ENCODE measurements at regions not wholly inside any gene's neighbourhood (a gene's known extent, or its start where the extent isn't known, plus 50 kb on each side); places are given as distances from the start of the nearest gene placed in this dataset.

DNA sequence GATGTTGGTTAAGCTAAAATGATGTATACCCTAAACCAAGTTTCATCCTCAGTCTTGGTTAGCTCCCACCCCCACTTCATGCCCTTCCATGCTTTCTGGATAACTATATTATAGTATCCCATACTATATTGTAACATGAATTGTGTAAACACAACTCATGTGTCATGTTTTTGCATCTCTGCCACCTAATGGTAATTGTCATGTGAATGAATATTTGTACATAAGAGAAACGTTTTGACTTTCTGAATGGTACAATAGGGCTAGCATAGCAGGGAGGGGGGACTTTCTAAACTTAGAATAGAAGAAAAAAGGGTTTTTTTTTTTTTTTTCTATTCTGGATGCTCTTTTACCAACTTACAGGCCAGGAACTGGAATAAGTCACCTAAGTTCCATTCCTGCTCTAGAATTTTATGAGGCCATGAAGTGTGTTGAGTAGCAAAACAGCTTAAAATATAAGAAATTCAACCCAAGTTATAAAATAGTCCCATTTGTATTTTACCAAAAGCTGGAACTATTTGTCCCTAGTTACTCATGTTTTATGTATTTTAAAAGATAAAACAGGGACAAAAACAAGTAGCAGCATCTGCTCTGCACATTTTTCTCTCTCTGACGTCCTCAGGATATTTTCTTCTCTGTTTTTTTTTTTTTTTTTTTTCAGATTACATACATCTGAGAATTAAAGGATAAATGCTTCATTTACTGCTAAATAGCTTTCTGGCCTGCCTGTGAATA is 77.4 kb downstream of the HLX start:
- Histone ChIP-seq H3K4me3 (ENCODE audit: low read length) (no peak overlapping the region), H3K36me3 (ENCODE audit: insufficient read depth, low read length) (no peaks in the 10 kb centered on the region), H3K27ac (ENCODE audit: low read length) (no peak overlapping the region), H3K9ac (ENCODE audit: low read length) (no peak overlapping the region), H2AFZ (ENCODE audit: low read depth, low read length) (no peak overlapping the region), H3K27me3 (ENCODE audit: insufficient read depth, low read depth, low read length) (no peaks in the 10 kb centered on the region), H3K9me3 (ENCODE audit: low read length) (no peaks in the 10 kb centered on the region), H4K20me1 (ENCODE audit: insufficient read depth) (no peaks in the 10 kb centered on the region), H3K9me2 (ENCODE audit: insufficient read depth, low read length) (no peaks in the 10 kb centered on the region), H3K79me2 (replicated peaks; ENCODE audit: insufficient read depth, low read length) (no peaks in the 10 kb centered on the region), H3K4me2 (ENCODE audit: low read length) (no peak overlapping the region), H3F3A (ENCODE audit: insufficient read depth, low read length, poor library complexity, severe bottlenecking) (no peaks in the 10 kb centered on the region)
- TF ChIP-seq, protein P1, sequence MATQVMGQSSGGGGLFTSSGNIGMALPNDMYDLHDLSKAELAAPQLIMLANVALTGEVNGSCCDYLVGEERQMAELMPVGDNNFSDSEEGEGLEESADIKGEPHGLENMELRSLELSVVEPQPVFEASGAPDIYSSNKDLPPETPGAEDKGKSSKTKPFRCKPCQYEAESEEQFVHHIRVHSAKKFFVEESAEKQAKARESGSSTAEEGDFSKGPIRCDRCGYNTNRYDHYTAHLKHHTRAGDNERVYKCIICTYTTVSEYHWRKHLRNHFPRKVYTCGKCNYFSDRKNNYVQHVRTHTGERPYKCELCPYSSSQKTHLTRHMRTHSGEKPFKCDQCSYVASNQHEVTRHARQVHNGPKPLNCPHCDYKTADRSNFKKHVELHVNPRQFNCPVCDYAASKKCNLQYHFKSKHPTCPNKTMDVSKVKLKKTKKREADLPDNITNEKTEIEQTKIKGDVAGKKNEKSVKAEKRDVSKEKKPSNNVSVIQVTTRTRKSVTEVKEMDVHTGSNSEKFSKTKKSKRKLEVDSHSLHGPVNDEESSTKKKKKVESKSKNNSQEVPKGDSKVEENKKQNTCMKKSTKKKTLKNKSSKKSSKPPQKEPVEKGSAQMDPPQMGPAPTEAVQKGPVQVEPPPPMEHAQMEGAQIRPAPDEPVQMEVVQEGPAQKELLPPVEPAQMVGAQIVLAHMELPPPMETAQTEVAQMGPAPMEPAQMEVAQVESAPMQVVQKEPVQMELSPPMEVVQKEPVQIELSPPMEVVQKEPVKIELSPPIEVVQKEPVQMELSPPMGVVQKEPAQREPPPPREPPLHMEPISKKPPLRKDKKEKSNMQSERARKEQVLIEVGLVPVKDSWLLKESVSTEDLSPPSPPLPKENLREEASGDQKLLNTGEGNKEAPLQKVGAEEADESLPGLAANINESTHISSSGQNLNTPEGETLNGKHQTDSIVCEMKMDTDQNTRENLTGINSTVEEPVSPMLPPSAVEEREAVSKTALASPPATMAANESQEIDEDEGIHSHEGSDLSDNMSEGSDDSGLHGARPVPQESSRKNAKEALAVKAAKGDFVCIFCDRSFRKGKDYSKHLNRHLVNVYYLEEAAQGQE (IDR thresholded peaks at IDR 0.05; ENCODE audit: borderline replicate concordance), result no peak
- TF ChIP-seq MXI1 (conservative IDR thresholded peaks at IDR 0.05; ENCODE audit: poor library complexity, severe bottlenecking) (no peak), TAF1 (IDR thresholded peaks at IDR 0.05; ENCODE audit: low read depth) (no peak), POLR2AphosphoS5 (IDR thresholded peaks at IDR 0.05) (no peak), RAD21 (conservative IDR thresholded peaks at IDR 0.05) (no peak)
- TF ChIP-seq, protein P2, sequence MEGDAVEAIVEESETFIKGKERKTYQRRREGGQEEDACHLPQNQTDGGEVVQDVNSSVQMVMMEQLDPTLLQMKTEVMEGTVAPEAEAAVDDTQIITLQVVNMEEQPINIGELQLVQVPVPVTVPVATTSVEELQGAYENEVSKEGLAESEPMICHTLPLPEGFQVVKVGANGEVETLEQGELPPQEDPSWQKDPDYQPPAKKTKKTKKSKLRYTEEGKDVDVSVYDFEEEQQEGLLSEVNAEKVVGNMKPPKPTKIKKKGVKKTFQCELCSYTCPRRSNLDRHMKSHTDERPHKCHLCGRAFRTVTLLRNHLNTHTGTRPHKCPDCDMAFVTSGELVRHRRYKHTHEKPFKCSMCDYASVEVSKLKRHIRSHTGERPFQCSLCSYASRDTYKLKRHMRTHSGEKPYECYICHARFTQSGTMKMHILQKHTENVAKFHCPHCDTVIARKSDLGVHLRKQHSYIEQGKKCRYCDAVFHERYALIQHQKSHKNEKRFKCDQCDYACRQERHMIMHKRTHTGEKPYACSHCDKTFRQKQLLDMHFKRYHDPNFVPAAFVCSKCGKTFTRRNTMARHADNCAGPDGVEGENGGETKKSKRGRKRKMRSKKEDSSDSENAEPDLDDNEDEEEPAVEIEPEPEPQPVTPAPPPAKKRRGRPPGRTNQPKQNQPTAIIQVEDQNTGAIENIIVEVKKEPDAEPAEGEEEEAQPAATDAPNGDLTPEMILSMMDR (IDR thresholded peaks at IDR 0.05; ENCODE audit: poor library complexity, severe bottlenecking), result no peak

DNA sequence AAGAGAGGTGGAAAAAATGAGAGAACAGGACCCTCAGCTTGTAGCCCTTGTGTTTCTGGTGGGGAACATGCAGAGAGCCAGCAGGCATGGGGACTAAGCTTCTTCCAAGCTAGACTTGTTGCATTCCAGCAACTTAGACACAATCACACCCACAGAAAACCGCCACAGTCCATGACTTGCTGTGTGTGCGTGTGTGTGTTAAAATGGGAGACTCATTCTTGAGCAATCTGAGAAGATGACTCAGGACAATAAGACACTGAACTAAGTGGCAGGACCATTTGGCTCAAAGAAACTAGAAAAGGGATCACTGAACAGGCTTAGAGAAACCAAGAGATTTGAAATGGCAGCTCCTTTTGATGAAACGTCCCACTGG is 78.0 kb downstream of the HLX start:
- H3K9me3 ChIP-seq (ENCODE audit: low read length), result no peaks in the 10 kb centered on the region
- H3K36me3 ChIP-seq (ENCODE audit: insufficient read depth, low read length), result no peaks in the 10 kb centered on the region
- H3K27ac ChIP-seq (ENCODE audit: low read length), result no peak overlapping the region
- H2AFZ ChIP-seq (ENCODE audit: low read depth, low read length), result no peak overlapping the region
- H3K27me3 ChIP-seq (ENCODE audit: insufficient read depth, low read depth, low read length), result no peaks in the 10 kb centered on the region
- no peaks in the 10 kb centered on the region for H3K79me2 ChIP-seq (replicated peaks; ENCODE audit: insufficient read depth, low read length)
- H3F3A ChIP-seq (ENCODE audit: insufficient read depth, low read length, poor library complexity, severe bottlenecking), result no peaks in the 10 kb centered on the region
- no peaks in the 10 kb centered on the region for H4K20me1 ChIP-seq (ENCODE audit: insufficient read depth)
- no peak overlapping the region for H3K4me3 ChIP-seq (ENCODE audit: low read length)
- H3K9me2 ChIP-seq (ENCODE audit: insufficient read depth, low read length), result no peaks in the 10 kb centered on the region
- H3K9ac ChIP-seq (ENCODE audit: low read length), result no peak overlapping the region
- TF ChIP-seq, protein P1 (IDR thresholded peaks at IDR 0.05; ENCODE audit: borderline replicate concordance), result no peak
- TF ChIP-seq POLR2AphosphoS5 (IDR thresholded peaks at IDR 0.05) (no peak), TAF1 (IDR thresholded peaks at IDR 0.05; ENCODE audit: low read depth) (no peak), RAD21 (conservative IDR thresholded peaks at IDR 0.05) (no peak), MXI1 (conservative IDR thresholded peaks at IDR 0.05; ENCODE audit: poor library complexity, severe bottlenecking) (no peak), EP300 (conservative IDR thresholded peaks at IDR 0.05; ENCODE audit: poor library complexity, severe bottlenecking) (no peak), SMC3 (conservative IDR thresholded peaks at IDR 0.05; ENCODE audit: poor library complexity) (no peak), EZH2 (IDR thresholded peaks at IDR 0.05; ENCODE audit: borderline replicate concordance, insufficient read depth, low read length, poor library complexity, severe bottlenecking) (no peak)
- TF ChIP-seq, protein P2 (IDR thresholded peaks at IDR 0.05; ENCODE audit: poor library complexity, severe bottlenecking), result no peak
- no peak overlapping the region for H3K4me2 ChIP-seq (ENCODE audit: low read length)
